Effector memory CD8-positive, alpha-beta T cell (primary cell): ENCODE measurements at regions not wholly inside any gene's neighbourhood (a gene's known extent, or its start where the extent isn't known, plus 50 kb on each side); places are given as distances from the start of the nearest gene placed in this dataset.
"Not testable (repeated sequence)": the region's sequence is repeated elsewhere in the genome, so short reads cannot be mapped to it uniquely, and the experiment has no call there.

ENCODE experiments used
- ATAC-seq: fragments of 150-1000 bp; cut with Tn5 transposase; replicated peaks from 2 replicates; pipeline ENCODE4 v1.10.0; 2021; ENCODE audit warnings: mild to moderate bottlenecking, moderate library complexity
- DNase-seq, 3 experiments: peaks; one replicate each; pipeline ENCODE4 v3.0.0; 2021
- H3K27ac Mint-ChIP-seq, 2 donors: one replicate each; pipeline ENCODE4 v1.8.0; 2022; ENCODE audit warnings: mild to moderate bottlenecking in 2 of 2, mixed read lengths in 2 of 2, moderate library complexity in 2 of 2
- H3K27me3 Mint-ChIP-seq, 2 donors: one replicate each; pipeline ENCODE4 v1.8.0; 2022; ENCODE audit warnings: mixed read lengths in 2 of 2
- H3K36me3 Mint-ChIP-seq: one replicate; pipeline ENCODE4 v1.8.0; 2022; ENCODE audit warnings: mild to moderate bottlenecking, moderate library complexity, mixed read lengths; ENCODE audit not compliant: insufficient read depth
- H3K4me1 Mint-ChIP-seq, 2 donors: one replicate each; pipeline ENCODE4 v1.8.0; 2022; ENCODE audit warnings: low read depth in 2 of 2, mixed read lengths in 2 of 2
- H3K4me3 Mint-ChIP-seq, 2 donors: one replicate each; pipeline ENCODE4 v1.8.0; 2022; ENCODE audit warnings: mild to moderate bottlenecking in 2 of 2, mixed read lengths in 2 of 2, moderate library complexity in 2 of 2
- H3K9me3 Mint-ChIP-seq, 2 donors: one replicate each; pipeline ENCODE4 v1.8.0; 2022; ENCODE audit warnings: mixed read lengths in 2 of 2

- Mint-ChIP-seq H3K27me3 (peaks cover 21 to 40% of the 10 kb centered on the region in 2 donors), H3K27ac (no peak overlapping the region), H3K4me3 (no peak overlapping the region), H3K4me1 (no peaks in the 10 kb centered on the region), H3K9me3 (no peaks in the 10 kb centered on the region), H3K36me3 (no peaks in the 10 kb centered on the region)
- no peak for DNase-seq
- ATAC-seq = no peak
Observed at GRCh38 chr5:112569596-112569995, 150.5 kb upstream of the EPB41L4A start.

GRCh38 chr5:112570708-112571444, 151.8 kb upstream of the EPB41L4A start:
- no peak for DNase-seq
- no peak overlapping the region for H3K4me3 Mint-ChIP-seq
- no peak overlapping the region for H3K27ac Mint-ChIP-seq
- no peaks in the 10 kb centered on the region for H3K9me3 Mint-ChIP-seq
- no peaks in the 10 kb centered on the region for H3K36me3 Mint-ChIP-seq
- no peak for ATAC-seq
- H3K27me3 Mint-ChIP-seq = peaks cover 21 to 33% of the 10 kb centered on the region in 2 donors
- no peaks in the 10 kb centered on the region for H3K4me1 Mint-ChIP-seq

- no peaks in the 10 kb centered on the region for H3K9me3 Mint-ChIP-seq
- no peak overlapping the region for H3K27ac Mint-ChIP-seq
- no peak for ATAC-seq
- H3K36me3 Mint-ChIP-seq = no peaks in the 10 kb centered on the region
- no peak for DNase-seq
- H3K4me3 Mint-ChIP-seq = no peak overlapping the region
- H3K27me3 Mint-ChIP-seq = peaks cover 20 to 23% of the 10 kb centered on the region in 2 donors
- no peaks in the 10 kb centered on the region for H3K4me1 Mint-ChIP-seq
Observed at GRCh38 chr5:112573441-112573840, 154.4 kb upstream of the EPB41L4A start.

- H3K36me3 Mint-ChIP-seq = no peaks in the 10 kb centered on the region
- H3K9me3 Mint-ChIP-seq = no peaks in the 10 kb centered on the region
- ATAC-seq = no peak
- H3K27me3 Mint-ChIP-seq = peaks cover 20 to 23% of the 10 kb centered on the region in 2 donors
- no peak overlapping the region for H3K27ac Mint-ChIP-seq
- no peak overlapping the region for H3K4me3 Mint-ChIP-seq
- DNase-seq = no peak
- no peaks in the 10 kb centered on the region for H3K4me1 Mint-ChIP-seq
Observed at GRCh38 chr5:112574536-112574935, 155.5 kb upstream of the EPB41L4A start.

- no peaks in the 10 kb centered on the region for H3K36me3 Mint-ChIP-seq
- ATAC-seq (no peak), DNase-seq (no peak)
- no peaks in the 10 kb centered on the region for H3K9me3 Mint-ChIP-seq
- H3K4me1 Mint-ChIP-seq = no peaks in the 10 kb centered on the region
- H3K27ac Mint-ChIP-seq = no peak overlapping the region
- peaks cover 17 to 28% of the 10 kb centered on the region in 2 donors for H3K27me3 Mint-ChIP-seq
- no peak overlapping the region for H3K4me3 Mint-ChIP-seq
Observed at GRCh38 chr5:112576298-112576925, 157.3 kb upstream of the EPB41L4A start.

- ATAC-seq (no peak), DNase-seq (no peak)
- Mint-ChIP-seq H3K27ac (no peak overlapping the region), H3K4me1 (no peaks in the 10 kb centered on the region), H3K27me3 (peaks cover 13 to 50% of the 10 kb centered on the region in 2 donors), H3K9me3 (no peaks in the 10 kb centered on the region), H3K4me3 (no peak overlapping the region), H3K36me3 (no peaks in the 10 kb centered on the region)
Observed at GRCh38 chr5:112579599-112580170, 158.0 kb upstream of the APC start.

- Mint-ChIP-seq H3K4me3 (no peak overlapping the region), H3K4me1 (no peaks in the 10 kb centered on the region), H3K9me3 (no peaks in the 10 kb centered on the region), H3K27ac (no peak overlapping the region), H3K36me3 (no peaks in the 10 kb centered on the region), H3K27me3 (peaks cover 22 to 72% of the 10 kb centered on the region in 2 donors)
- ATAC-seq (no peak), DNase-seq (no peak)
Observed at GRCh38 chr5:112581811-112582320, 155.8 kb upstream of the APC start.

GRCh38 chr5:112583166-112583565, 154.5 kb upstream of the APC start:
- no peak for DNase-seq
- Mint-ChIP-seq H3K9me3 (no peaks in the 10 kb centered on the region), H3K4me3 (no peak overlapping the region), H3K4me1 (no peaks in the 10 kb centered on the region), H3K27me3 (peaks cover 25 to 77% of the 10 kb centered on the region in 2 donors), H3K36me3 (no peaks in the 10 kb centered on the region), H3K27ac (no peak overlapping the region)
- ATAC-seq = no peak

- H3K27ac Mint-ChIP-seq = no peak overlapping the region
- ATAC-seq (no peak), DNase-seq (no peak)
- peaks cover 0 to 1% of the 10 kb centered on the region in 2 donors for H3K4me1 Mint-ChIP-seq
- no peaks in the 10 kb centered on the region for H3K36me3 Mint-ChIP-seq
- peaks cover 32 to 84% of the 10 kb centered on the region in 2 donors for H3K27me3 Mint-ChIP-seq
- no peak overlapping the region for H3K4me3 Mint-ChIP-seq
- no peaks in the 10 kb centered on the region for H3K9me3 Mint-ChIP-seq
Observed at GRCh38 chr5:112584781-112585180, 152.9 kb upstream of the APC start.

- Mint-ChIP-seq H3K27ac (no peak overlapping the region), H3K4me3 (no peak overlapping the region), H3K27me3 (peaks cover 32 to 67% of the 10 kb centered on the region in 2 donors), H3K36me3 (no peaks in the 10 kb centered on the region), H3K9me3 (no peaks in the 10 kb centered on the region), H3K4me1 (peaks cover 0 to 1% of the 10 kb centered on the region in 2 donors)
- ATAC-seq (no peak), DNase-seq (no peak)
Observed at GRCh38 chr5:112586596-112587062, 151.1 kb upstream of the APC start.

- not testable (repeated sequence) for H3K4me1 Mint-ChIP-seq, H3K27ac Mint-ChIP-seq, DNase-seq, H3K36me3 Mint-ChIP-seq, ATAC-seq, H3K4me3 Mint-ChIP-seq, H3K9me3 Mint-ChIP-seq
- H3K27me3 Mint-ChIP-seq = peaks cover 35 to 51% of the 10 kb centered on the region in 2 donors
Observed at GRCh38 chr5:112590858-112591257, 146.8 kb upstream of the APC start.

- H3K4me1 Mint-ChIP-seq = no peaks in the 10 kb centered on the region
- no peak overlapping the region for H3K4me3 Mint-ChIP-seq
- no peak for DNase-seq
- H3K27ac Mint-ChIP-seq = no peak overlapping the region
- no peak for ATAC-seq
- H3K9me3 Mint-ChIP-seq = no peaks in the 10 kb centered on the region
- no peaks in the 10 kb centered on the region for H3K36me3 Mint-ChIP-seq
- peaks cover 39 to 48% of the 10 kb centered on the region in 2 donors for H3K27me3 Mint-ChIP-seq
Observed at GRCh38 chr5:112594095-112594850, 143.4 kb upstream of the APC start.

GRCh38 chr5:112594941-112595340, 142.7 kb upstream of the APC start:
- no peak for DNase-seq
- ATAC-seq = no peak
- H3K27ac Mint-ChIP-seq = no peak overlapping the region
- H3K27me3 Mint-ChIP-seq = peaks cover 40 to 53% of the 10 kb centered on the region in 2 donors
- no peak overlapping the region for H3K4me3 Mint-ChIP-seq
- no peaks in the 10 kb centered on the region for H3K36me3 Mint-ChIP-seq
- H3K9me3 Mint-ChIP-seq = no peaks in the 10 kb centered on the region
- no peaks in the 10 kb centered on the region for H3K4me1 Mint-ChIP-seq
